HEK293 (cell line): ENCODE measurements at regions not wholly inside any gene's neighbourhood (a gene's known extent, or its start where the extent isn't known, plus 50 kb on each side); places are given as distances from the start of the nearest gene placed in this dataset.

ENCODE experiments used
- CTCF ChIA-PET: fragments of 350-600 bp; formaldehyde crosslinking; extraction: SDS; loops from one replicate; lab custom pipeline; 2021; ENCODE audit warnings: antibody characterized with exemption; lab: Yijun Ruan, JAX
- POLR2A ChIA-PET: fragments of 300-600 bp; formaldehyde crosslinking; extraction: SDS; loops from one replicate; lab custom pipeline; 2020; ENCODE audit warnings: antibody characterized with exemption, inconsistent platforms; lab: Yijun Ruan, JAX
- H3K27ac ChIP-seq: fragments of 200-500 bp; sonication (Bioruptor generic); 2 replicates; pipeline ENCODE4 v1.5.1; 2014; ENCODE audit warnings: low read depth, low read length, control low read depth, inconsistent platforms; ENCODE audit errors: extremely low read depth
- H3K36me3 ChIP-seq, 2 experiments: fragments of 200-500 bp in 1 of 2; sonication (Bioruptor generic) in 1 of 2; 1 replicate in 1 of 2; 2 replicates in 1 of 2; pipeline ENCODE4 v1.5.1; 2014 to 2017; ENCODE audit warnings: inconsistent platforms in 2 of 2, low read length in 2 of 2; ENCODE audit not compliant: control insufficient read depth in 2 of 2, insufficient read depth in 1 of 2
- H3K4me1 ChIP-seq: fragments of 200-500 bp; sonication (Bioruptor generic); 2 replicates; pipeline ENCODE4 v1.5.1; 2014; ENCODE audit warnings: mild to moderate bottlenecking, low read length, inconsistent platforms; ENCODE audit not compliant: control insufficient read depth, insufficient read depth
- H3K4me3 ChIP-seq: 2 replicates; pipeline ENCODE4 v1.5.1; 2011; ENCODE audit warnings: low read depth, mild to moderate bottlenecking, control low read depth, low read length, moderate library complexity
- H3K9me3 ChIP-seq: fragments of 200-500 bp; sonication (Bioruptor generic); 2 replicates; pipeline ENCODE4 v1.5.1; 2014; ENCODE audit warnings: low read depth, low read length, inconsistent platforms; ENCODE audit not compliant: control insufficient read depth, insufficient read depth
- BCL6B ChIP-seq: fragments of 450-650 bp; formaldehyde crosslinking; IDR thresholded peaks from 2 replicates; pipeline ENCODE4 v1.5.1; 2017; ENCODE audit warnings: missing biosample characterization, missing genetic modification characterization
- IKZF3 ChIP-seq: fragments of 450-650 bp; IDR thresholded peaks from 2 replicates; pipeline ENCODE4 v1.5.0; 2018; ENCODE audit warnings: missing biosample characterization, mild to moderate bottlenecking, missing genetic modification characterization, moderate library complexity
- KLF9 ChIP-seq: fragments of 450-650 bp; formaldehyde crosslinking; IDR thresholded peaks from 2 replicates; pipeline ENCODE4 v1.5.1; 2016; ENCODE audit warnings: missing biosample characterization, missing genetic modification characterization, low read depth
- MZF1 ChIP-seq: fragments of 450-650 bp; formaldehyde crosslinking; IDR thresholded peaks from 2 replicates; pipeline ENCODE4 v1.5.1; 2017; ENCODE audit warnings: missing biosample characterization, missing genetic modification characterization, borderline replicate concordance
- WT1 ChIP-seq: fragments of 450-650 bp; formaldehyde crosslinking; IDR thresholded peaks from 2 replicates; pipeline ENCODE4 v1.5.1; 2016; ENCODE audit warnings: missing biosample characterization, missing genetic modification characterization
- ZBTB21 ChIP-seq: fragments of 450-650 bp; formaldehyde crosslinking; IDR thresholded peaks from 2 replicates; pipeline ENCODE4 v1.5.1; 2017; ENCODE audit warnings: missing biosample characterization, missing genetic modification characterization
- ZFP69B ChIP-seq: fragments of 450-650 bp; formaldehyde crosslinking; IDR thresholded peaks from 2 replicates; pipeline ENCODE4 v1.5.1; 2016; ENCODE audit warnings: missing biosample characterization, missing genetic modification characterization
- ZNF280C ChIP-seq: fragments of 450-650 bp; formaldehyde crosslinking; IDR thresholded peaks from 2 replicates; pipeline ENCODE4 v1.5.1; 2016; ENCODE audit warnings: missing biosample characterization, missing genetic modification characterization
- ZNF341 ChIP-seq: fragments of 450-650 bp; formaldehyde crosslinking; IDR thresholded peaks from 2 replicates; pipeline ENCODE4; 2016; ENCODE audit warnings: low read depth, missing biosample characterization, missing genetic modification characterization
- ZNF354C ChIP-seq: fragments of 450-650 bp; formaldehyde crosslinking; IDR thresholded peaks from 2 replicates; pipeline ENCODE4 v1.5.1; 2016; ENCODE audit warnings: missing biosample characterization, missing genetic modification characterization, low read depth, borderline replicate concordance
- ZNF362 ChIP-seq: fragments of 450-650 bp; formaldehyde crosslinking; IDR thresholded peaks from 2 replicates; pipeline ENCODE4 v1.5.1; 2016; ENCODE audit warnings: missing biosample characterization, missing genetic modification characterization
- ZNF423 ChIP-seq: fragments of 450-650 bp; formaldehyde crosslinking; IDR thresholded peaks from 2 replicates; pipeline ENCODE4 v1.5.1; 2016; ENCODE audit warnings: missing biosample characterization, missing genetic modification characterization
- ZNF529 ChIP-seq: fragments of 450-650 bp; formaldehyde crosslinking; IDR thresholded peaks from 2 replicates; pipeline ENCODE4 v1.5.1; 2017; ENCODE audit warnings: missing genetic modification characterization, missing biosample characterization; ENCODE audit not compliant: insufficient replicate concordance
- ZNF629 ChIP-seq: fragments of 450-650 bp; formaldehyde crosslinking; IDR thresholded peaks from 2 replicates; pipeline ENCODE4 v1.5.1; 2017; ENCODE audit warnings: missing biosample characterization, missing genetic modification characterization
- ZNF658 ChIP-seq: fragments of 450-650 bp; formaldehyde crosslinking; IDR thresholded peaks from 2 replicates; pipeline ENCODE4; 2016; ENCODE audit warnings: missing biosample characterization, missing genetic modification characterization
- ZNF677 ChIP-seq: fragments of 450-650 bp; IDR thresholded peaks from 2 replicates; pipeline ENCODE4 v1.5.0; 2018; ENCODE audit warnings: missing biosample characterization, mild to moderate bottlenecking, missing genetic modification characterization, moderate library complexity
- ZNF791 ChIP-seq: fragments of 450-650 bp; formaldehyde crosslinking; IDR thresholded peaks from 2 replicates; pipeline ENCODE4 v1.5.1; 2016; ENCODE audit warnings: missing biosample characterization, missing genetic modification characterization
- ZNF792 ChIP-seq: fragments of 450-650 bp; formaldehyde crosslinking; IDR thresholded peaks from 2 replicates; pipeline ENCODE4 v1.5.1; 2016; ENCODE audit warnings: missing biosample characterization, missing genetic modification characterization
- TF ChIP-seq, protein P1 (sequence below): fragments of 450-650 bp; formaldehyde crosslinking; IDR thresholded peaks from 2 replicates; pipeline ENCODE4 v1.5.1; 2016; ENCODE audit warnings: missing biosample characterization, missing genetic modification characterization

GRCh38 chr18:39464006-39464405 lies 1898.4 kb upstream of the CELF4 start (continued):
- no peak for TF ChIP-seq MZF1 (tag by site-specific recombination)
- TF ChIP-seq, protein P1, sequence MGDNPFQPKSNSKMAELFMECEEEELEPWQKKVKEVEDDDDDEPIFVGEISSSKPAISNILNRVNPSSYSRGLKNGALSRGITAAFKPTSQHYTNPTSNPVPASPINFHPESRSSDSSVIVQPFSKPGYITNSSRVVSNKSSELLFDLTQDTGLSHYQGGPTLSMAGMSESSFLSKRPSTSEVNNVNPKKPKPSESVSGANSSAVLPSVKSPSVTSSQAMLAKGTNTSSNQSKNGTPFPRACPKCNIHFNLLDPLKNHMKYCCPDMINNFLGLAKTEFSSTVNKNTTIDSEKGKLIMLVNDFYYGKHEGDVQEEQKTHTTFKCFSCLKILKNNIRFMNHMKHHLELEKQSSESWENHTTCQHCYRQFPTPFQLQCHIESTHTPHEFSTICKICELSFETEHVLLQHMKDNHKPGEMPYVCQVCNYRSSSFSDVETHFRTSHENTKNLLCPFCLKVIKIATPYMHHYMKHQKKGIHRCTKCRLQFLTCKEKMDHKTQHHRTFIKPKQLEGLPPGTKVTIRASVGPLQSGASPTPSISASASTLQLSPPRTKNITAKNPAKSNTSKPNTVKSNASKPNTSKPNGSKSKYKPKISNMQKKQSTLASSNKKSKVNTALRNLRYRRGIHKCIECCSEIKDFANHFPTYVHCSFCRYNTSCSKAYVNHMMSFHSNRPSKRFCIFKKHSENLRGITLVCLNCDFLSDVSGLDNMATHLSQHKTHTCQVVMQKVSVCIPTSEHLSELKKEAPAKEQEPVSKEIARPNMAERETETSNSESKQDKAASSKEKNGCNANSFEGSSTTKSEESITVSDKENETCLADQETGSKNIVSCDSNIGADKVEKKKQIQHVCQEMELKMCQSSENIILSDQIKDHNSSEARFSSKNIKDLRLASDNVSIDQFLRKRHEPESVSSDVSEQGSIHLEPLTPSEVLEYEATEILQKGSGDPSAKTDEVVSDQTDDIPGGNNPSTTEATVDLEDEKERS (tag by site-specific recombination) = no peak
- TF ChIP-seq, all 188 proteins: peak for 0

DNA sequence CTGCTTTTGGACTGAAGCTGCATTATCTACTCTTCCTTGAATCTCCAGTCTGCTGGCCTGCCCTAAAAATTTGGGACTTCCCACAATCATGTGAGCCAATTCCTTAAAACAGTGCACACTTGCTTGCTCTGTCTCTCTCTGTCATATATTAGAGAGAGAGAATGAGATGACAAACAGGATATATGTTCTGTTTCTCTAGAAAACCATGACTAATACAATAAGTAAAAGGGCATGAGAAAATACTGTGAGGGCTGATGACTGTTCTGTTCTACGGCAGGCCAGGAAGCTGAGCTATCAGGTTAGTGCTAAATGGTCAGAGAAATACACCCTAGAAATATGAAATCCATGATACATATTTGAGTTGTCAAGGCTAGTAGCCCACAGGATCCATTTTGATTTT lies 1896.8 kb upstream of the CELF4 start:
- TF ChIP-seq IKZF3 = no peak
- TF ChIP-seq WT1 (tag by site-specific recombination) = no peak
- TF ChIP-seq ZBTB21 (tag by site-specific recombination) = no peak
- TF ChIP-seq ZNF792 (tag by site-specific recombination) = no peak
- no peak for TF ChIP-seq ZNF341 (tag by site-specific recombination)
- no peak for TF ChIP-seq ZNF354C (tag by site-specific recombination)
- TF ChIP-seq KLF9 (tag by site-specific recombination) = no peak
- TF ChIP-seq ZNF677 (tag by site-specific recombination) = no peak
- TF ChIP-seq ZFP69B = no peak
- no peak for TF ChIP-seq ZNF362 (tag by site-specific recombination)
- no peak for TF ChIP-seq ZNF658 (tag by site-specific recombination)
- no peak for TF ChIP-seq ZNF791 (tag by site-specific recombination)
- no peak for TF ChIP-seq ZNF280C
- TF ChIP-seq BCL6B (tag by site-specific recombination) = no peak
- TF ChIP-seq ZNF423 (tag by site-specific recombination) = no peak
- TF ChIP-seq ZNF629 (tag by site-specific recombination) = no peak
- no peak for TF ChIP-seq ZNF529 (tag by site-specific recombination)
- Histone ChIP-seq H3K4me3 (no peak overlapping the region), H3K4me1 (no peaks in the 10 kb centered on the region), H3K27ac (no peak overlapping the region), H3K36me3 (no peaks in the 10 kb centered on the region), H3K9me3 (no peaks in the 10 kb centered on the region)
- ChIA-PET CTCF (interaction anchor here (0.6 kb wide), 2 partner anchors 164 to 1872 kb away, joined by 3 read pairs; no protein-coding TSS in a partner anchor), POLR2A (no interaction called here)
